ENCODE measurements at regions not wholly inside any gene's neighbourhood (a gene's known extent, or its start where the extent isn't known, plus 50 kb on each side); places are given as distances from the start of the nearest gene placed in this dataset.

GRCh38 chr1:19009126-19009881 lies 52.8 kb upstream of the IFFO2 start:
- Histone ChIP-seq H3K4me1 (peaks cover 5 to 39% (median 27%) of the 10 kb centered on the region in 4 donors), H3K36me3 (no peaks in the 10 kb centered on the region), H3K27ac (peak overlapping the region in 1 of 2 donors; percentile 81), H3K9me3 (no peaks in the 10 kb centered on the region), H3K27me3 (no peaks in the 10 kb centered on the region), H3K4me3 (no peak overlapping the region)
- TF ChIP-seq CTCF (IDR thresholded peaks at IDR 0.05), result no peak
- intact Hi-C loops (cut with DNase I; ENCODE audit: low total_unique reads), result no loop called here
- no peak for DNase-seq

GRCh38 chr1:19007491-19008441 lies 51.3 kb upstream of the IFFO2 start:
- no peak for TF ChIP-seq CTCF (IDR thresholded peaks at IDR 0.05)
- intact Hi-C loops (cut with DNase I; ENCODE audit: low total_unique reads), result no loop called here
- Histone ChIP-seq H3K4me1 (peaks cover 5 to 39% (median 26%) of the 10 kb centered on the region in 4 donors), H3K27me3 (no peaks in the 10 kb centered on the region), H3K4me3 (no peak overlapping the region), H3K36me3 (no peaks in the 10 kb centered on the region), H3K27ac (no peak overlapping the region), H3K9me3 (no peaks in the 10 kb centered on the region)
- DNase-seq, result no peak

- no peak for TF ChIP-seq CTCF (IDR thresholded peaks at IDR 0.05)
These were observed 50.4 kb upstream of the IFFO2 start for GRCh38 chr1:19006837-19007271.

More at GRCh38 chr1:19006837-19007271, 50.4 kb upstream of the IFFO2 start:
- Histone ChIP-seq H3K9me3 (no peaks in the 10 kb centered on the region), H3K4me3 (no peak overlapping the region), H3K27me3 (no peaks in the 10 kb centered on the region), H3K36me3 (no peaks in the 10 kb centered on the region), H3K27ac (no peak overlapping the region), H3K4me1 (peaks cover 3 to 31% (median 17%) of the 10 kb centered on the region in 4 donors)
- intact Hi-C loops (cut with DNase I; ENCODE audit: low total_unique reads), result no loop called here
- DNase-seq, result no peak

Measured in tibial artery (tissue), 4 donors.